ENCODE measurements at regions not wholly inside any gene's neighbourhood (a gene's known extent, or its start where the extent isn't known, plus 50 kb on each side); places are given as distances from the start of the nearest gene placed in this dataset.

GRCh38 chr5:173831196-173831914 lies 56.8 kb upstream of the CPEB4 start:
- no peak for DNase-seq (ENCODE audit: low read depth)

DNA sequence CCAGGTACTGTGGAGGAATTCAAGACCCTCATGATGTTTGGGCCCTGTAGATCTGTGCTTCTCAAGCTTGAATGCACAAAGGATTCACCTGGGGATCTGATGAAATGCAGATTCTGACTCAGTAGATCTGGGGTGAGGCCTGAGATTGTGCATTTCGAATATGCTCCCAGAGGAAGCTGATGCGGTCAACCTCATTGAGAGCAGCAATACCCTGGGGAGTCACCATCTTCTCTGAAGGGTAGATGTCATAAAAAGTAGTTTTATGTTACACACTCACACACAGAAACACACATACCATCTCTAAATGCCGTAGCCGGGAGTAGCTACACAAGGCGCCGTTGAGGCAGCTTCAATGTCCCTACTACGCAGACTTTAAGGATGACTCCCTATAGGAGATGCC lies 55.8 kb upstream of the CPEB4 start:
- no peak for DNase-seq (ENCODE audit: low read depth)

- no peak for DNase-seq (ENCODE audit: low read depth)
Observed at GRCh38 chr5:173833196-173833985, 54.8 kb upstream of the CPEB4 start.

DNA sequence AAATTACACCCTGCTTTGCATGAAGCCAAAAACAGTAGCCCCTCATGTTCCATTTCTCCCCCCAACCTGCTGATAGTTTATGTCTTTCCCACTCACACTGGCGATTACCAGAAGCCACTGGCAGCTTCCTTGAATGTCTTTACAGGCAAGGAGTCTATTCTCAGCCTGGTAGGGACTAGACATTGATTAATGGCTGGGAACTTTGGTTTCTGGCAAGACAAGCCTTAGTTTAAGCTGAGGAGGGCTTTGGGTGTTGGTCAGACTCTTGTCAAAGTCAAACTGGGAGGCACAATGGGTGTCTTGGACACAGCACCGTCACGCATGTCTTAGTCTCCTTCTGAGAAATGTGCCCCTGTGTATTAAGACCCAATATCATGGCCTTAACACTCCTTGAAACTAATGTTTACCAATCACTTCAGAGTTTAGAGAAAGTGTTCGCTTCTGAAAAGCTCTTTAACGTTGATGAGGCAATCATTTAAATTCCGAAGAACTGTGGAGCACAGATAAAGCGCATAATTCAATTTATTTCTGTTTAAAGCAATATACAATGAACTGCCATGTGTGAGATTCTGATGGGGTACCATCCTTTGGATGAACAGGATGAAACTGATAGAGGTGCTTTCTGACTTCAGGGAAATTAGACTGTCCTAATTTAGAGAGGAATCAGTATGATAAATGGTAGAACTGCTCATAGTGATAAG lies 53.9 kb upstream of the CPEB4 start:
- no peak for DNase-seq (ENCODE audit: low read depth)

DNA sequence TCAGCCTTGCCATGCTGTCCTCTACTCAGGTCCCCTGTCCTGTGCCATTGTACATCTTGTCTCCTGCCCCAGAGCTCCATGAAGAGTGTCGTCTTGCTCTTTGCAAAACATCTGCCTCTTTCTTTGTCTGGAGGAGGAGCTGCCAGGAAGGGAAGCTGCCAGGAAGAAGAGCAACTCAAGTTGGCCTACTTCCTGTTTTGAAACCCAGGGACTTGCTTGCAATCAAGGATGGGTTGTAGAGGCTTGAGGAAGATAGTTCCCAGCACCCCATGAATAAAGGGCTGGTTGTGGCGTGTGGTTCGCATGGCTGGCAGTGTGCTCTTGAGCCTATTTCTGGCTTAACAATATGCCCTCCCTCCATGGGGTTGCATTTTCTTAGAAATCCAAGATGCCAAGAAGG lies 53.0 kb upstream of the CPEB4 start:
- DNase-seq (ENCODE audit: low read depth): no peak

DNA sequence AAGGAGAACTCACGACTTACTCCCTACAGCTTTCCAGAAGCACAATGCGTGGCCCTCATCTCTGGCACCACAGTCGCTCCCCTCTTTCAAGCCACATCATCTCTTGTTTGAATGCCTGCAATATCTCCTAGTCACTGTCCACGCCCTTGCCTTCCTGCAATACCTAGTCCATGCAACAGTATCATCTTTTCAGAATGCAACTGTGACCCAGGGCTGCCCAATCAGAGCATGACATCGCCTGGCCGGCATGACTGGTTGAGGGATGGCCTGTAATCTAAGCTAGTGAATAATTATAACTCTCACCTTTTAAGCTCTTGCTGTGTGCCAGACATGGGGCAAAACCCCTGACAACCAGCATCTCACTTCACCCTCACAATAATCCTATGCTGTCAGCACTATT lies 52.5 kb upstream of the CPEB4 start:
- DNase-seq (ENCODE audit: low read depth): no peak

GRCh38 chr5:173837654-173838053 lies 50.5 kb upstream of the CPEB4 start:
- DNase-seq (ENCODE audit: low read depth): no peak
